HG03558 (cell line): ENCODE measurements at regions not wholly inside any gene's neighbourhood (a gene's known extent, or its start where the extent isn't known, plus 50 kb on each side); places are given as distances from the start of the nearest gene placed in this dataset.
"Not testable (repeated sequence)": the region's sequence is repeated elsewhere in the genome, so short reads cannot be mapped to it uniquely, and the experiment has no call there.

ENCODE experiments used
- ATAC-seq: cut with Tn5 transposase; IDR thresholded peaks from one replicate; pipeline ENCODE4 v1.9.1; 2021; ENCODE audit warnings: moderate number of reproducible peaks; ENCODE audit not compliant: unreplicated experiment; ENCODE audit errors: extremely low read depth

GRCh38 chr5:145062280-145063062 is 772.7 kb downstream of the PRELID2 start:
- ATAC-seq, result no peak

DNA sequence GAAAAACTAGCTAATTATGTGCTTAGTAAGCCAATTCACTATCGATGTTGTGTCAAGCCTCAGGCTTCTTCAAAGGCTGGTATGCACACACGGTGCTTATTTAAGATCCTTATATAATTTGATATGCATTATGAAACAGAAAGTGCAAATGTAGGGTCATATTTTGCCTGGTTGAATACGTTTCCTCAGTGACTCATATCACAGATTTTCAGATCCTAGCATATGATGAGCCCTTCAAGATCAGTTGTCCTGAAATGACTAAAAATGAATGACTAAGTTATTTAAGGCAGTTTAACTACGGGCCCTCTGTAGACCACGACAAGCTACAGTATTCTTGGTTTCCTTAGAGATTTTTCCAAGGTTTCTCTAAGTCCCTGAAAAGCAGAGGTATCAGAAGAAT is 778.3 kb downstream of the PRELID2 start:
- ATAC-seq, result peak; percentile 99

DNA sequence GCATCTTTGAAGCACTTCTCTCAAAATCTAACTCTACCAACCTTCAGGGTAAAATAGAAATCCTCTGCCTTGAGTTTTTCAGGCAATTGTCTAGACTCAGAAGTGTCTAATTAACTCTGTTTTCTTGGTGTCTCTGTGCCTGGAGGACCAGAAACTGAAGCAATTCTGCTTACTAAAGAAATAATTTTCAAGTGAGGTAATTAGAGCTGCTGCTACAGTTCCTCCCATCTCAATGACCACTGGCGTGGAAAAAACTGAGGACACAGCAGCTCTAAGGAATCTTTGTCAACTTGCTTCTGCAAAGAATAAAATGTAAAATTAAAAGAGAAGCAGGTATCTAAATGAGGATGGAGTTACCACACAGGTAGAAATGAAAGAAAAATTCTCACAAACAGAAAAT is 785.0 kb downstream of the PRELID2 start:
- ATAC-seq, result no peak

- ATAC-seq, result no peak
These were observed 790.2 kb downstream of the PRELID2 start for GRCh38 chr5:145044970-145045369.

GRCh38 chr5:145028626-145029025 is 806.5 kb downstream of the PRELID2 start:
- ATAC-seq, result no peak

DNA sequence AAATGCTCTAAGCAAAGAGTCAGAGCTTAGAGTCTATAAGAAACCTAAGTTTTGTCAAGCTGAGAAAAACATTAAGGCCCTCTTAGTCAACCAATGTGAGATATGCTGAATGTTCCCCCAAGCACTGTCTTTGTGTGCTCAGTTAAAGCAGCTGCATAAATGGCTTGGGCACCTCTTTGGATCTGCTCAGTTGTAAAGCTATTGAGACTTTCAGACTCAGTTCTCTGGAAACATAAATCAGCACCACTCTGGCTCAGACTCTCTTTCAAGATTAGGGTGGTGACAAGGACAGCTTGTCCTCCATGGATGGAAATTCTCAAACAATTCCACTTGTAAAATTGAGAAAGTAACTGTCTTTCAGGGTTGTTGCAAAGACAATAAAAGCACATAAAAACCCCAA is 807.9 kb downstream of the PRELID2 start:
- no peak for ATAC-seq

DNA sequence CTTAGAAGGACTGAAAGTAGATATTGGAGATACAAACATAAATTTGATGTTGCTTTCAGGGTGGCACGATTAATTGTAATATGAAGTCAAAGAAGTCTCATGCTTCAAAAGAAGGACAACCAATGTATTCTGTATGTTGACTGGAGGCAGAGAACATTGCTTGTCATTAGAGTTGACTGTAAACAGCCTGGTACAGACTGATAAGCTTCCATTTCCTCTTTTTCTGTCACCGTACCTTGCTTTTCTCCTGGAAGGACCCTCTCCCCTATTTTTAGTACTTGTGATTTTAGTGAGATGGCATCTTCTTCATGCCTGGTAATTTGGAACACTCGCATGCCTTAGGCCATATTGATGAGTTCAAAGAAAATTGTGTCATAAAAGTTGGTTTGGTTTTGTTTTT is 809.4 kb downstream of the PRELID2 start:
- ATAC-seq, result no peak

DNA sequence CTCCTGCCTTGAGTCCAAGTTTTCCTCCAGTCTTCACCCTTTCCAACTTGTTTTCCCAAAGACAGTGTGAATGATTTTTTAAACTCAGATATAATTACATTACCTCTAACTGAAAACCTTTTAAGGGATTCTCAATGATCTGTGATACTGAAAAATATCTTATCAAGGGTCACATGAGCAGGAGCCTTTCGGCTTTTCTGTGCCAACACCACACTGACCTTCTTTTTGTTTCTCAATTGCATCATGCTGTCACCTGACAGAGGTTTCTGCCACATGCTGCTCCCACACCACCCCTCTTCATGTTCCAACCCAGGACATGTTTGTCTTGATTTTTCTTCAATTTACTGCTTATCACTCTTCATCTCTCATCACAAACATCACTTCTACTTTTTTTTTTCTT is 820.0 kb downstream of the PRELID2 start:
- no peak for ATAC-seq

DNA sequence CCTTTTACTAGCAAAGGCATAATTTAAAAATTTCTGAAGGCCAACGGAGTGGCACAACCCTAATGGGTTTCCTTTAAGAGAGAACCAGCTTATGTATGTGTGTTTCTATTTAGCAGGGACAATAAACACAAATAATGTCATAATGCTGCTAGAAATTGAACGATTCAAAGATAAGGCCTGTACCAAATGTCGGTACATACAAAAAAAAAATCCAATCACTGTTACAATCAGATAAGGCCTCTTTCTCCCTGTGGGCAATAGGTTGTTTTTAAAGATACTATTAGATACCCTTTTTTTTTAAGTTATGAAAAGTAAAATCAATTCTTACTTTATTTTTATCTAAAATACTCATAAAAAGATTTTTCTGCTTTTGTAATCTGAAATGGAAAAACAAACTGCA is 821.0 kb downstream of the PRELID2 start:
- no peak for ATAC-seq

DNA sequence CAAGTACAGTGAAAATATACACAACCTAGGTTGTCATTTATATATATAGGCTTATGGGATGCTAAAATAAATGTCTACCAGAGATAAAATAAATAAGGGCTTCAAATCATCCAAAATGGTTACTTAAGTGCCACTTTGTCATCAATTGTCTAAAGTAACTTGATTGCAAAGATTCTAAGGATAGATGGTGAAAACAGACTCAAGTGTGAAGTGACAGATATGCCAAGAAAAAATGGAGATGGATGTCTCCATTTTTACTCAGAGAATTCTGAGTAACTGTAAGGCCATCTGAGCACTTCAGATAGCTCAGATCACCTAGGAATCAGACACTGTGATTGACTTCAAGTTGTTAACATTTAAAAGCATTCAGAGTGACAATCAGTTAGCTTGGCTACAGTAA is 824.3 kb downstream of the PRELID2 start:
- no peak for ATAC-seq

GRCh38 chr5:145008876-145009530 is 826.1 kb downstream of the PRELID2 start:
- ATAC-seq, result no peak

DNA sequence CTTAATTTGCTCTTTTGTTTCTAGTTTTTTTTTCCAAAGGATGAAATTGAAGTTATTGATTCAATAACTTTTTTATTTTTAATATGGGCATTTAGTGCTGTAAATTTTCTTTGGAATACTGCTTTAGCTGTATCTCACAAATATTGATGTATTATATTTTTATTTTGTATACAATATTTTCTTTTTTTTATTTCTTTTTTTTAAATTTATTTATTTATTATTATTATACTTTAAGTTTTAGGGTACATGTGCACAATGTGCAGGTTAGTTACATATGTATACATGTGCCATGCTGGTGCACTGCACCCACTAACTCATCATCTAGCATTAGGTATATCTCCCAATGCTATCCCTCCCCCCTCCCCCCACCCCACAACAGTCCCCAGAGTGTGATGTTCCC is 823.7 kb downstream of the KCTD16 start:
- ATAC-seq, result not testable (repeated sequence)

DNA sequence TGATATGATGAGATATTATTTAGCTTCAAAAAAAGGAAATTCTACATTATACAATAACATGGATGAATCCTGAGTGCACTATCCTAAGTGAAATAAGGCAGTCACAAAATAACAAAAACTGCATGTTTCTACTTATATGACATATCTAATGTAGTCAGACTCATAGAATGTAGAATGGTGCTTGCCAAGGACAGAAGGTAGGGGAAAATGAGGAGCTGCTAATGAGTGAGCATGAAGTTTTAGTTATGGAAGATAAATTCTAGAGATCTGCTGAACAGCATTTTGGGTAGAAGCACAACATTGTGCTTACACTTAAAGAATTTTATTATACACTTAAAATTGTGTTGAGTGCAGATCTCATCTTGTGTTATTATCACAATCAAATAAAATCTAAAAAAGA is 812.4 kb downstream of the KCTD16 start:
- no peak for ATAC-seq

- ATAC-seq, result no peak
These were observed 809.0 kb downstream of the KCTD16 start for GRCh38 chr5:144979516-144980264.

- no peak for ATAC-seq
These were observed 801.6 kb downstream of the KCTD16 start for GRCh38 chr5:144972317-144972716.

- ATAC-seq, result no peak
These were observed 800.6 kb downstream of the KCTD16 start for GRCh38 chr5:144971108-144971850.

DNA sequence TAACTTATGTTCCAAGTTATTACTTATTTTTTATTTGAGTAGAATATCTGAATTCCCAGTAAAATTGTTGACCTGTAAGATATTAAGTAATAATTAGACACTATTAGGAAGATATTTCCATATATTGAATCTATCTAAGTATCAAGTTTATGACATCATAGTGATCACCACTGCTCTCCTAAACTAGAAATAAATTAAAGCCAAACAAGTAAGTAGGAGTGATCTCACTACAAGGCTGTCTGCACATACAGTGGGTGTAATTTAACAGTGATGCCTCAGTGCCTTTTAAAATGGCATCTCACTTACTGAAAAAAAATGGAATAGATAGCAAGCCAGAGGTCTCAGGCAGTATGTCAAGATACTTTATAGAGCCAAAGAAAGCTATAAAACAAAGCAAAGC is 789.6 kb downstream of the KCTD16 start:
- ATAC-seq, result no peak

- no peak for ATAC-seq
These were observed 787.3 kb downstream of the KCTD16 start for GRCh38 chr5:144958002-144958401.

DNA sequence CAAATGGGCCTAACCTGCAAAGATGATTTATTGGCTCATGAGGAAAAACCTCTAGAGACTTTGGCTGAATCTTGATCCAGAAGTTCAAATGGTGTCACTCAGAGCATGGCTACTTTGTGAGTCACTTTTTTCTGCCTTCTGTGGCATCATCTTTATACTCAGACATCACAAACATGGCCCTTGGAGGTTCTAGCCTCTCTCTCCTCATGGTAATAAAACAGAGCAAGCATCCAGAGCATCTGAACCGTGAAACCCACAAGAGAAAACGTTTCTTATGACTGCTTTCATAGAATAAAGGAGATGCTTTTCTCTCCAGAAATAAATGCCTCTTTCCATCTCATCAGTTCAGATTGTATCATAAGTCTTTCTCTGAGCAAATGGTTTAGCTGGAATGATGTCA is 780.3 kb downstream of the KCTD16 start:
- no peak for ATAC-seq

DNA sequence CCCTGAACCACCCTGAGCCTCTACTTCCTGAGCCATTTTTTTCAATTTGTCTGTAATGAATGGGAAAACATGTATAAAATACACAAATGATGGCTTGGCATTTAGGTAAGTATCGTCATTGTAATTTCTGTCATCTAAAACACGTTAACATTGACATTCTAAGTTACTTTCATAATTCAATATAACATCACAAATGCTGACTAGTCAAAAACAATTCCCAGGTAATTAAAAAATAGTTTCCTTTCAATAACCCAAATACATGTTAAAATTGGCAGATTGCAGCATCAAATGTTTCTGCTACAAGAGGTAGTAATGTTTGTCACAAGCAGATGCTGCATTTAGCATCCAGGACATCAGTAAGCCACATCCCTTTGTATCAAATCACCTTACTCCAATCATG is 776.4 kb downstream of the KCTD16 start:
- no peak for ATAC-seq

GRCh38 chr5:144945503-144945902 is 774.8 kb downstream of the KCTD16 start:
- no peak for ATAC-seq
